Panc1 (cell line): ENCODE measurements at regions not wholly inside any gene's neighbourhood (a gene's known extent, or its start where the extent isn't known, plus 50 kb on each side); places are given as distances from the start of the nearest gene placed in this dataset.

Source experiments
- ATAC-seq: fragments of 200-7000 bp; cut with Tn5 transposase; 2 replicates; pipeline ENCODE4 v1.9.1; 2020; ENCODE audit warnings: mild to moderate bottlenecking, moderate library complexity
- BruUV-seq: library from RNA; stranded (reverse); fragments of 400-500 nt; replicated peaks from 2 replicates; lab custom pipeline; 2021; lab: Mats Ljungman, UMichigan
- CTCF ChIA-PET: fragments of 300-600 bp; sonication (Branson Sonifier 250); formaldehyde crosslinking; loops from one replicate; lab custom pipeline; 2022; ENCODE audit warnings: antibody characterized with exemption; lab: Charles Lee
- POLR2A ChIA-PET: fragments of 300-600 bp; sonication (Branson Sonifier 250); formaldehyde crosslinking; loops from one replicate; lab custom pipeline; 2022; ENCODE audit warnings: antibody characterized with exemption; lab: Charles Lee
- DNase-seq: peaks from one replicate; pipeline ENCODE4 v3.0.0-alpha.2; 2010; ENCODE audit warnings: low read depth, low spot score
- H3K27ac ChIP-seq: 2 replicates; pipeline ENCODE4 v1.5.1; 2011; ENCODE audit warnings: mild to moderate bottlenecking, low read length, inconsistent platforms
- H3K27me3 ChIP-seq: fragments of 200-500 bp; sonication (Bioruptor generic); 2 replicates; pipeline ENCODE4 v1.6.0; 2014; ENCODE audit warnings: low read length, inconsistent platforms; ENCODE audit not compliant: control insufficient read depth, insufficient read depth
- H3K36me3 ChIP-seq: fragments of 200-500 bp; sonication (Bioruptor generic); 2 replicates; pipeline ENCODE4 v1.5.1; 2014; ENCODE audit warnings: inconsistent platforms, mild to moderate bottlenecking, low read length, moderate library complexity; ENCODE audit not compliant: control insufficient read depth, insufficient read depth
- H3K4me1 ChIP-seq: 2 replicates; pipeline ENCODE4 v1.5.1; 2011; ENCODE audit warnings: inconsistent platforms, mild to moderate bottlenecking, low read length, moderate library complexity; ENCODE audit not compliant: control insufficient read depth, insufficient read depth
- H3K4me3 ChIP-seq, 2 experiments: 2 replicates each; pipeline ENCODE4 v1.5.1; 2011 to 2012; ENCODE audit warnings: low read depth in 2 of 2, low read length in 2 of 2, mild to moderate bottlenecking in 2 of 2, inconsistent platforms in 1 of 2, moderate library complexity in 1 of 2
- H3K9me3 ChIP-seq: fragments of 200-500 bp; sonication (Bioruptor generic); 2 replicates; pipeline ENCODE4 v1.5.1; 2014; ENCODE audit warnings: low read depth, mild to moderate bottlenecking, inconsistent platforms, low read length, moderate library complexity; ENCODE audit not compliant: control insufficient read depth, insufficient read depth
- CTCF ChIP-seq: fragments of 450-650 bp; IDR thresholded peaks from 2 replicates; pipeline ENCODE4 v1.5.1; 2017; ENCODE audit warnings: mild to moderate bottlenecking
- POLR2AphosphoS5 ChIP-seq: IDR thresholded peaks from 2 replicates; pipeline ENCODE4 v1.6.1; 2012; ENCODE audit warnings: mild to moderate bottlenecking, low read depth, low read length, moderate library complexity
- REST ChIP-seq, 2 experiments: IDR thresholded peaks; 2 replicates each; pipeline ENCODE4 v1.6.1; 2011 to 2012; ENCODE audit warnings: low read depth in 2 of 2, control low read depth in 1 of 2, low read length in 1 of 2, mild to moderate bottlenecking in 1 of 2, moderate library complexity in 1 of 2; ENCODE audit not compliant: insufficient read depth in 1 of 2
- SIN3A ChIP-seq: IDR thresholded peaks from 2 replicates; pipeline ENCODE4 v1.6.1; 2012; ENCODE audit warnings: low read depth, mild to moderate bottlenecking, low read length, moderate library complexity, borderline replicate concordance; ENCODE audit not compliant: insufficient read depth
- TCF7L2 ChIP-seq: IDR thresholded peaks from 2 replicates; pipeline ENCODE4 v1.6.1; 2011; ENCODE audit warnings: mild to moderate bottlenecking, low read depth, low read length, inconsistent platforms
- in situ Hi-C: cut with HindIII; loops from 2 replicates; pipeline ENCODE4 v1.10.0; 2016; ENCODE audit warnings: low sequenced_read_pairs, low pct_unique_long_range_greater_than_20kb
- intact Hi-C: fragments of 100-400 bp; cut with micrococcal nuclease; formaldehyde crosslinking; loops from one replicate; pipeline ENCODE4 v1.10.0; 2022; ENCODE audit not compliant: unreplicated experiment

GRCh38 chrX:39427906-39428305 is 626.6 kb downstream of the MID1IP1 start:
- ATAC-seq: no peak
- in situ Hi-C loops (no loop called here), intact Hi-C loops (no loop called here)
- CTCF ChIA-PET: no interaction called here
- Histone ChIP-seq H3K4me3 (no peak overlapping the region), H3K9me3 (no peaks in the 10 kb centered on the region), H3K27ac (no peak overlapping the region), H3K4me1 (no peaks in the 10 kb centered on the region), H3K36me3 (no peaks in the 10 kb centered on the region), H3K27me3 (no peaks in the 10 kb centered on the region)
- DNase-seq: no peak
- BruUV-seq: no TSS peak
- POLR2A ChIA-PET: no interaction called here
- TF ChIP-seq SIN3A (no peak), POLR2AphosphoS5 (no peak), CTCF (no peak), TCF7L2 (no peak), REST (IDR thresholded peaks at IDR 0.05; ENCODE audit: insufficient read depth in 1 of 2, low read depth in 2 of 2, low read length in 1 of 2) (no peak)

GRCh38 chrX:39430551-39430950 is 629.3 kb downstream of the MID1IP1 start:
- intact Hi-C loops: no loop called here
- no peaks in the 10 kb centered on the region for H3K4me1 ChIP-seq
- H3K27ac ChIP-seq: no peak overlapping the region
- CTCF ChIA-PET: no interaction called here
- BruUV-seq: no TSS peak
- H3K27me3 ChIP-seq: no peaks in the 10 kb centered on the region
- POLR2A ChIA-PET: no interaction called here
- H3K9me3 ChIP-seq: no peaks in the 10 kb centered on the region
- in situ Hi-C loops: no loop called here
- DNase-seq: no peak
- no peaks in the 10 kb centered on the region for H3K36me3 ChIP-seq
- no peak overlapping the region for H3K4me3 ChIP-seq
- ATAC-seq: no peak
- TF ChIP-seq TCF7L2 (no peak), SIN3A (no peak), CTCF (no peak), REST (IDR thresholded peaks at IDR 0.05; ENCODE audit: insufficient read depth in 1 of 2, low read depth in 2 of 2, low read length in 1 of 2) (no peak), POLR2AphosphoS5 (no peak)
